SHP77 treated with DMSO at 0.1 percent for 48 hours (cell line): ENCODE measurements at regions not wholly inside any gene's neighbourhood (a gene's known extent, or its start where the extent isn't known, plus 50 kb on each side); places are given as distances from the start of the nearest gene placed in this dataset.

ENCODE experiments used
- DNase-seq: peaks from one replicate; lab custom pipeline; 2025; lab: John Stamatoyannopoulos, UW

GRCh38 chr2:37838541-37839167, 86.4 kb upstream of the RMDN2 start:
- no peak for DNase-seq

- DNase-seq = no peak
These were observed 85.1 kb upstream of the RMDN2 start for GRCh38 chr2:37839991-37840390.

- DNase-seq = no peak
These were observed 82.2 kb upstream of the RMDN2 start for GRCh38 chr2:37842732-37843440.

- DNase-seq = no peak
These were observed 81.5 kb upstream of the RMDN2 start for GRCh38 chr2:37843556-37843955.

- DNase-seq = no peak
These were observed 78.9 kb upstream of the RMDN2 start for GRCh38 chr2:37846207-37846606.

- DNase-seq = no peak
These were observed 77.3 kb upstream of the RMDN2 start for GRCh38 chr2:37847792-37848191.

GRCh38 chr2:37848451-37848850, 76.6 kb upstream of the RMDN2 start:
- DNase-seq = no peak

GRCh38 chr2:37849911-37850310, 75.2 kb upstream of the RMDN2 start:
- no peak for DNase-seq

- DNase-seq = no peak
These were observed 73.7 kb upstream of the RMDN2 start for GRCh38 chr2:37851428-37851827.

GRCh38 chr2:37851828-37852584, 73.1 kb upstream of the RMDN2 start:
- no peak for DNase-seq

GRCh38 chr2:37852585-37853014, 72.5 kb upstream of the RMDN2 start:
- DNase-seq = no peak

- no peak for DNase-seq
These were observed 70.3 kb upstream of the RMDN2 start for GRCh38 chr2:37854676-37855282.

- no peak for DNase-seq
These were observed 69.6 kb upstream of the RMDN2 start for GRCh38 chr2:37855283-37856041.

- no peak for DNase-seq
These were observed 68.9 kb upstream of the RMDN2 start for GRCh38 chr2:37856101-37856751.

GRCh38 chr2:37857575-37858399, 67.3 kb upstream of the RMDN2 start:
- DNase-seq = no peak

- no peak for DNase-seq
These were observed 66.7 kb upstream of the RMDN2 start for GRCh38 chr2:37858400-37858711.

- no peak for DNase-seq
These were observed 66.3 kb upstream of the RMDN2 start for GRCh38 chr2:37858725-37859267.

GRCh38 chr2:37862620-37863019, 62.5 kb upstream of the RMDN2 start:
- no peak for DNase-seq

- no peak for DNase-seq
These were observed 60.9 kb upstream of the RMDN2 start for GRCh38 chr2:37864217-37864616.

- DNase-seq = no peak
These were observed 59.4 kb upstream of the RMDN2 start for GRCh38 chr2:37865640-37866039.
